Heart left ventricle (tissue), 16 donors: ENCODE measurements at regions not wholly inside any gene's neighbourhood (a gene's known extent, or its start where the extent isn't known, plus 50 kb on each side); places are given as distances from the start of the nearest gene placed in this dataset.

Experiments used
- ATAC-seq, 4 donors: fragments of 200-7000 bp; cut with Tn5 transposase; one replicate each; pipeline ENCODE4 v1.9.1; 2020 to 2022; ENCODE audit warnings: moderate library complexity in 4 of 4, mild to moderate bottlenecking in 3 of 4, moderate number of reproducible peaks in 1 of 4
- DNase-seq, 5 donors: peaks; one replicate each; pipeline ENCODE4 v3.0.0-alpha.2; 2020
- H3K27ac ChIP-seq, 12 donors: fragments of 200-600 bp; sonication (generic) in 4 of 12; one replicate each; pipeline versions ENCODE4 v1.5.0 to v1.8.0; 2016 to 2022; ENCODE audit warnings: mild to moderate bottlenecking in 2 of 12
- H3K27me3 ChIP-seq, 9 donors: fragments of 200-600 bp; sonication (generic) in 2 of 9; one replicate each; pipeline versions ENCODE4 v1.5.1 to v1.8.0; 2016 to 2022; ENCODE audit warnings: mild to moderate bottlenecking in 3 of 9
- H3K36me3 ChIP-seq, 9 donors: fragments of 200-600 bp; sonication (generic) in 2 of 9; one replicate each; pipeline versions ENCODE4 v1.5.0 to v1.8.0; 2018 to 2022; ENCODE audit warnings: mild to moderate bottlenecking in 2 of 9
- H3K4me1 ChIP-seq, 12 donors: fragments of 200-600 bp; sonication (generic) in 4 of 12; one replicate each; pipeline versions ENCODE4 v1.5.0 to v1.8.0; 2016 to 2022; ENCODE audit warnings: mild to moderate bottlenecking in 3 of 12
- H3K4me3 ChIP-seq, 12 donors: fragments of 200-600 bp; sonication (generic) in 4 of 12; one replicate each; pipeline versions ENCODE4 v1.5.0 to v1.8.0; 2017 to 2022; ENCODE audit warnings: mild to moderate bottlenecking in 9 of 12, moderate library complexity in 4 of 12
- H3K9me3 ChIP-seq, 12 donors: fragments of 200-600 bp; sonication (generic) in 4 of 12; one replicate each; pipeline versions ENCODE4 v1.5.0 to v1.8.0; 2016 to 2022; ENCODE audit warnings: mild to moderate bottlenecking in 1 of 12
- CTCF ChIP-seq, 12 donors: fragments of 200-600 bp; sonication (generic) in 4 of 12; IDR thresholded peaks; one replicate each; pipeline versions ENCODE4 v1.5.0 to v1.8.0; 2018 to 2022; ENCODE audit warnings: antibody characterized with exemption in 12 of 12, mild to moderate bottlenecking in 5 of 12
- POLR2A ChIP-seq, 2 donors: fragments of 450-650 bp; IDR thresholded peaks; one replicate each; pipeline ENCODE4 v1.6.1; 2017; ENCODE audit warnings: antibody characterized with exemption in 2 of 2, mild to moderate bottlenecking in 2 of 2, moderate library complexity in 2 of 2
- WGBS, 4 donors: extraction: QIAGEN DNeasy Blood & Tissue Kit in 2 of 4; methylation state at CpG; one replicate each; pipeline versions ENCODE4 v1.1.5 to v1.1.7; 2013 to 2018; 5-methylcytosine and 5-hydroxymethylcytosine counted together
- intact Hi-C, 10 donors: fragments of 100-400 bp; cut with DNase I; formaldehyde crosslinking; loops; one replicate each; pipeline versions ENCODE4 v1.11.1 to v1.14.2; 2022
- donor health status: ischemic (EF 13 %, LVEDD 7.1; RV severe dilation, severe dysfunction).
- donor health status: healthy with polysubstance abuse.
- donor health status: DM: no; HTN: yes; CAD: no.
- donor health status: DM: no; HTN: no; CAD: no.
- donor health status: ischemic (EF 25% LVEDD 6.9; RV normal size, moderate dysfunction).
- donor health status: ischemic (EF 25% LVEDD 5.7; RV mildly dilated, moderate dysfunction).
- donor health status: healthy.
- donor health status: DM: yes; HTN: yes; CAD: no.
- donor health status: ischemic (EF 35%, LVEDD 5.7; RV mildly dilated, moderate dysfunction).
- donor health status: nonischemic (EF 11% LVEDD 7.7; RV severe dilation, severe dysfunction).
- donor health status: DM: yes; HTN: yes; CAD: no.
- donor health status: PGD.
- donor health status: ischemic (EF 29% LVEDD 5.4; RV normal size, mild dysfunction).
- donor health status: nonischemic (EF 23%, LVEDD 6.1; RV moderate dilation, normal function).

GRCh38 chr3:118466795-118467330, 567.8 kb downstream of the IGSF11 start:
- DNase-seq, result no peak
- Histone ChIP-seq H3K4me1 (no peaks in the 10 kb centered on the region), H3K9me3 (no peaks in the 10 kb centered on the region), H3K4me3 (no peak overlapping the region), H3K27ac (no peak overlapping the region), H3K27me3 (no peaks in the 10 kb centered on the region), H3K36me3 (no peaks in the 10 kb centered on the region)
- intact Hi-C loops, result no loop called here
- TF ChIP-seq CTCF (IDR thresholded peaks at IDR 0.05) (no peak), POLR2A (IDR thresholded peaks at IDR 0.05) (no peak)
- WGBS, 4 donors, result 59 to 68% (median 63%) methylated on average over 2 of the region's 2 CpGs
- no peak for ATAC-seq

GRCh38 chr3:118468801-118469200, 565.8 kb downstream of the IGSF11 start:
- no peak for DNase-seq
- Histone ChIP-seq H3K9me3 (no peaks in the 10 kb centered on the region), H3K27me3 (no peaks in the 10 kb centered on the region), H3K4me3 (no peak overlapping the region), H3K4me1 (no peaks in the 10 kb centered on the region), H3K27ac (no peak overlapping the region), H3K36me3 (no peaks in the 10 kb centered on the region)
- intact Hi-C loops, result no loop called here
- no peak for TF ChIP-seq POLR2A (IDR thresholded peaks at IDR 0.05)
- TF ChIP-seq CTCF (IDR thresholded peaks at IDR 0.05), result no peak
- ATAC-seq, result no peak

- WGBS, 4 donors, result 67 to 92% (median 81%) methylated on average over 1 of the region's 1 CpG
- no peak overlapping the region for H3K27ac ChIP-seq
- H3K27me3 ChIP-seq, result no peaks in the 10 kb centered on the region
- DNase-seq, result no peak
- no peaks in the 10 kb centered on the region for H3K36me3 ChIP-seq
- H3K9me3 ChIP-seq, result no peaks in the 10 kb centered on the region
- intact Hi-C loops, result no loop called here
- H3K4me3 ChIP-seq, result no peak overlapping the region
- no peak for TF ChIP-seq POLR2A (IDR thresholded peaks at IDR 0.05)
- TF ChIP-seq CTCF (IDR thresholded peaks at IDR 0.05), result no peak
- no peak for ATAC-seq
- no peaks in the 10 kb centered on the region for H3K4me1 ChIP-seq
Observed at GRCh38 chr3:118472586-118472985, 562.1 kb downstream of the IGSF11 start.

- Histone ChIP-seq H3K4me1 (no peaks in the 10 kb centered on the region), H3K4me3 (no peak overlapping the region), H3K9me3 (no peaks in the 10 kb centered on the region), H3K27me3 (no peaks in the 10 kb centered on the region), H3K36me3 (no peaks in the 10 kb centered on the region), H3K27ac (no peak overlapping the region)
- DNase-seq, result no peak
- intact Hi-C loops, result no loop called here
- ATAC-seq, result no peak
- TF ChIP-seq CTCF (IDR thresholded peaks at IDR 0.05) (no peak), POLR2A (IDR thresholded peaks at IDR 0.05) (no peak)
Observed at GRCh38 chr3:118473343-118473742, 561.3 kb downstream of the IGSF11 start.
